ENCODE measurements at regions not wholly inside any gene's neighbourhood (a gene's known extent, or its start where the extent isn't known, plus 50 kb on each side); places are given as distances from the start of the nearest gene placed in this dataset.
"Not testable (repeated sequence)": the region's sequence is repeated elsewhere in the genome, so short reads cannot be mapped to it uniquely, and the experiment has no call there.

DNA sequence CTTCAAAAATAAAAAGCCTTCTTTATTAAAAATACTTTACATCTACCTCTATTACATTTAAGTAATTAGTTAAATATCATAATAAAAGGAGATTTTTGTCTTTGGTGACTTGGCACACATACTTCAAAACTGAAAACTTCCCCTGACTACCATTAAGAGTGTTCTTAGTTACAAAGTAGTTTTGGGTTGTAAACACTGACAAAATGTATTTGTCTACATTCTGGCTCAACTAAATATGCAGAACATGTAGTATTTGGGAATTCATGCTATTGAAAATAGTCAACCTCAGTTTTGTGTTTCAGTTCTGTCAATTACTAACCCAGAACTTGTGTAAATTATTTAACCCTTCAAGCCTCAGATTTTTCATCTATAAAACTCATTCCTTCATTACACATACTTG is 311.5 kb downstream of the RAD51AP2 start:
- TF ChIP-seq EZH2 (IDR thresholded peaks at IDR 0.05) (no peak), EZH2phosphoT487 (IDR thresholded peaks at IDR 0.05) (no peak)
- TF ChIP-seq, protein P1, sequence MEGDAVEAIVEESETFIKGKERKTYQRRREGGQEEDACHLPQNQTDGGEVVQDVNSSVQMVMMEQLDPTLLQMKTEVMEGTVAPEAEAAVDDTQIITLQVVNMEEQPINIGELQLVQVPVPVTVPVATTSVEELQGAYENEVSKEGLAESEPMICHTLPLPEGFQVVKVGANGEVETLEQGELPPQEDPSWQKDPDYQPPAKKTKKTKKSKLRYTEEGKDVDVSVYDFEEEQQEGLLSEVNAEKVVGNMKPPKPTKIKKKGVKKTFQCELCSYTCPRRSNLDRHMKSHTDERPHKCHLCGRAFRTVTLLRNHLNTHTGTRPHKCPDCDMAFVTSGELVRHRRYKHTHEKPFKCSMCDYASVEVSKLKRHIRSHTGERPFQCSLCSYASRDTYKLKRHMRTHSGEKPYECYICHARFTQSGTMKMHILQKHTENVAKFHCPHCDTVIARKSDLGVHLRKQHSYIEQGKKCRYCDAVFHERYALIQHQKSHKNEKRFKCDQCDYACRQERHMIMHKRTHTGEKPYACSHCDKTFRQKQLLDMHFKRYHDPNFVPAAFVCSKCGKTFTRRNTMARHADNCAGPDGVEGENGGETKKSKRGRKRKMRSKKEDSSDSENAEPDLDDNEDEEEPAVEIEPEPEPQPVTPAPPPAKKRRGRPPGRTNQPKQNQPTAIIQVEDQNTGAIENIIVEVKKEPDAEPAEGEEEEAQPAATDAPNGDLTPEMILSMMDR (IDR thresholded peaks at IDR 0.05) = no peak
- Histone ChIP-seq H3K27ac (no peak overlapping the region), H2AFZ (replicated peaks) (no peak overlapping the region), H3K4me3 (no peak overlapping the region), H3K36me3 (no peaks in the 10 kb centered on the region), H3F3A (ENCODE audit: low read depth) (no peaks in the 10 kb centered on the region), H4K20me1 (ENCODE audit: low read depth) (no peaks in the 10 kb centered on the region), H3K9ac (no peak overlapping the region), H3K9me3 (ENCODE audit: low read depth) (no peaks in the 10 kb centered on the region), H3K4me1 (no peaks in the 10 kb centered on the region), H3K27me3 (no peaks in the 10 kb centered on the region), H3K79me2 (ENCODE audit: low read depth) (no peaks in the 10 kb centered on the region), H3K4me2 (no peak overlapping the region)
- no peaks in the 10 kb centered on the region for H3K36me3 Mint-ChIP-seq
- H3K9me3 Mint-ChIP-seq = no peaks in the 10 kb centered on the region
- H3K4me3 Mint-ChIP-seq = no peak overlapping the region
- DNase-seq (ENCODE audit: low spot score) = no peak
- H3K27me3 Mint-ChIP-seq (ENCODE audit: insufficient read depth, low read depth) = no peaks in the 10 kb centered on the region
- no peak overlapping the region for H3K27ac Mint-ChIP-seq
- H3K4me1 Mint-ChIP-seq = no peaks in the 10 kb centered on the region

DNA sequence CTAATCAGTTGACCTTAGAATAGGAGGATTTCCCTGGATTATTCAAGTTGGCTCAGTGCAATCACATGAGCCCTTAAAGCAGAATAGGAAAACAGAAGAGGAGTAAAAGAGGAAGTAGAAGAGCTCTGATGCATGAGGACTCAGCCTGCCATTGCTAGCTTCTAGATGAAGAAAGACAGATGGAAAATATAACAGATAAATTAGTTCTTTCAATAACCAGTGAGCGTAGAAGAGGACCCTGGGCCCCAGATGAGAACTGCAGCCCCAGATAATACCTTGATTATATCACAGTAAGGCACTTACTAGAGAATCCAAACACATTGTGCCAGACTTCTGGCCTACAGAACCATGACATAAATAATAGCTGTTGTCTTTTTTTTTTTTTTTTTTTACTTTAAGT is 314.0 kb downstream of the RAD51AP2 start:
- not testable (repeated sequence) for H3K36me3 ChIP-seq; H3K27ac ChIP-seq; H3F3A ChIP-seq (ENCODE audit: low read depth); H3K9me3 ChIP-seq (ENCODE audit: low read depth); H3K36me3 Mint-ChIP-seq; H3K4me1 ChIP-seq; H3K4me3 Mint-ChIP-seq; H4K20me1 ChIP-seq (ENCODE audit: low read depth); H3K27me3 Mint-ChIP-seq (ENCODE audit: insufficient read depth, low read depth); DNase-seq (ENCODE audit: low spot score); H3K27me3 ChIP-seq; H3K79me2 ChIP-seq (ENCODE audit: low read depth); H3K4me1 Mint-ChIP-seq; H3K27ac Mint-ChIP-seq; H2AFZ ChIP-seq (replicated peaks); H3K9ac ChIP-seq; H3K9me3 Mint-ChIP-seq; H3K4me2 ChIP-seq; H3K4me3 ChIP-seq

DNA sequence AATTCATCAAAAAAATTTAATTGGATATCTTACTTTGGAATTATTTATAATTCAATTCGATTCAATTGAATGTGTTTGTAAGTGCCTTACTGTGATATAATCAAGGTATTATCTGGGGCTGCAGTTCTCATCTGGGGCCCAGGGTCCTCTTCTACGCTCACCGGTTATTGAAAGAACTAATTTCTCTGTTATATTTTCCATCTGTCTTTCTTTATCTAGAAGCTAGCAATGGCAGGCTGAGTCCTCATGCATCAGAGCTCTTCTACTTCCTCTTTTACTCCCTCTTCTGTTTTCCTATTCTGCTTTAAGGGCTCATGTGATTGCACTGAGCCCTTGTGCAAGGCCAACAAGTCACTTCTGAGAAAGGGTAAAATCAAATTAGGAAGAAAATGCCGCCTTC is 315.6 kb downstream of the RAD51AP2 start:
- not testable (repeated sequence) for H3K9me3 ChIP-seq (ENCODE audit: low read depth); H3K27ac Mint-ChIP-seq; H3K4me2 ChIP-seq; H3F3A ChIP-seq (ENCODE audit: low read depth); H3K4me1 Mint-ChIP-seq; H3K9ac ChIP-seq; H3K27ac ChIP-seq; H3K9me3 Mint-ChIP-seq; H2AFZ ChIP-seq (replicated peaks); H3K27me3 ChIP-seq; H3K4me1 ChIP-seq; H4K20me1 ChIP-seq (ENCODE audit: low read depth); H3K79me2 ChIP-seq (ENCODE audit: low read depth); DNase-seq (ENCODE audit: low spot score); H3K36me3 Mint-ChIP-seq; H3K36me3 ChIP-seq; H3K27me3 Mint-ChIP-seq (ENCODE audit: insufficient read depth, low read depth); H3K4me3 ChIP-seq; H3K4me3 Mint-ChIP-seq

DNA sequence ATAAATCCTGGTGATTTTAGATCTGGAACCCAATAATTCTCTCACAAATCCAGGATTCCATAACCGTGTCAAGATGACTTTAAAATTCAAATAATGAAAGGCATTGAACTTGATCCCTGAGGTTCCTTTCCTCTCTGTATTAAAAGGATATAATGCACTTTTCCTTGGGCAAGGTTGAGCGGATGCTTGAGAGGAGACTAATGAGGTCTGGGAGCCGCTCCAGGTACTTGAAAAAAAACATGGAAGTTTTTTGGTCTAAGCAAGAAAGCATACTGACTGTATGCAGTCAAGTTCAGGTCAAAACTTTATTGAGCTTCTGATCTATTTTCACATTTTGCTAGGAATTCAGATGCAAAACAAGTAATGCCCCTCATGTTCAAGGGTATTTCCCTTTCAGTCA is 318.5 kb downstream of the RAD51AP2 start:
- Histone ChIP-seq H3K27ac (no peak overlapping the region), H3K9me3 (ENCODE audit: low read depth) (no peaks in the 10 kb centered on the region), H4K20me1 (ENCODE audit: low read depth) (no peaks in the 10 kb centered on the region), H3K27me3 (no peaks in the 10 kb centered on the region), H3K36me3 (no peaks in the 10 kb centered on the region), H3F3A (ENCODE audit: low read depth) (no peaks in the 10 kb centered on the region), H3K9ac (no peak overlapping the region), H3K4me2 (no peak overlapping the region), H2AFZ (replicated peaks) (no peak overlapping the region), H3K79me2 (ENCODE audit: low read depth) (no peaks in the 10 kb centered on the region), H3K4me1 (no peaks in the 10 kb centered on the region), H3K4me3 (no peak overlapping the region)
- Mint-ChIP-seq H3K9me3 (no peaks in the 10 kb centered on the region), H3K27me3 (ENCODE audit: insufficient read depth, low read depth) (no peaks in the 10 kb centered on the region), H3K36me3 (no peaks in the 10 kb centered on the region), H3K4me3 (no peak overlapping the region), H3K4me1 (peaks cover 3% of the 10 kb centered on the region), H3K27ac (no peak overlapping the region)
- TF ChIP-seq EZH2 (IDR thresholded peaks at IDR 0.05) (no peak), EZH2phosphoT487 (IDR thresholded peaks at IDR 0.05) (no peak)
- TF ChIP-seq, protein P1 (IDR thresholded peaks at IDR 0.05) = no peak
- no peak for DNase-seq (ENCODE audit: low spot score)

Measured in neural progenitor cell (in vitro differentiated cells).